ENCODE measurements at regions not wholly inside any gene's neighbourhood (a gene's known extent, or its start where the extent isn't known, plus 50 kb on each side); places are given as distances from the start of the nearest gene placed in this dataset.
A peak's percentile ranks its signal among the peaks of the same experiment; 100 is the strongest.
"Not testable (repeated sequence)": the region's sequence is repeated elsewhere in the genome, so short reads cannot be mapped to it uniquely, and the experiment has no call there.

GRCh38 chr12:31820832-31821231 is 92.0 kb upstream of the AMN1 start:
- DNase-seq (ENCODE audit: low read depth) = no peak

- DNase-seq (ENCODE audit: low read depth) = peak; percentile 43
Observed at GRCh38 chr12:31819427-31819826, 90.6 kb upstream of the AMN1 start.

GRCh38 chr12:31818623-31819268 is 89.9 kb upstream of the AMN1 start:
- no peak for DNase-seq (ENCODE audit: low read depth)

- no peak for DNase-seq (ENCODE audit: low read depth)
Observed at GRCh38 chr12:31817120-31817519, 88.3 kb upstream of the AMN1 start.

GRCh38 chr12:31815096-31815495 is 86.3 kb upstream of the AMN1 start:
- DNase-seq (ENCODE audit: low read depth) = no peak

- peak; percentile 11 for DNase-seq (ENCODE audit: low read depth)
Observed at GRCh38 chr12:31813305-31813704, 84.5 kb upstream of the AMN1 start.

- DNase-seq (ENCODE audit: low read depth) = no peak
Observed at GRCh38 chr12:31807773-31808097, 78.9 kb upstream of the AMN1 start.

GRCh38 chr12:31807081-31807772 is 78.4 kb upstream of the AMN1 start:
- DNase-seq (ENCODE audit: low read depth) = not testable (repeated sequence)

GRCh38 chr12:31805681-31806080 is 76.9 kb upstream of the AMN1 start:
- DNase-seq (ENCODE audit: low read depth) = not testable (repeated sequence)

GRCh38 chr12:31804707-31805106 is 75.9 kb upstream of the AMN1 start:
- DNase-seq (ENCODE audit: low read depth) = not testable (repeated sequence)

- DNase-seq (ENCODE audit: low read depth) = no peak
Observed at GRCh38 chr12:31804185-31804504, 75.3 kb upstream of the AMN1 start.

GRCh38 chr12:31803306-31804184 is 74.7 kb upstream of the AMN1 start:
- no peak for DNase-seq (ENCODE audit: low read depth)

GRCh38 chr12:31801872-31802271 is 73.1 kb upstream of the AMN1 start:
- no peak for DNase-seq (ENCODE audit: low read depth)

- no peak for DNase-seq (ENCODE audit: low read depth)
Observed at GRCh38 chr12:31797230-31797872, 68.5 kb upstream of the AMN1 start.

GRCh38 chr12:31796270-31796951 is 67.6 kb upstream of the AMN1 start:
- DNase-seq (ENCODE audit: low read depth) = no peak

GRCh38 chr12:31794745-31795144 is 65.9 kb upstream of the AMN1 start:
- DNase-seq (ENCODE audit: low read depth) = no peak

GRCh38 chr12:31791265-31791664 is 62.4 kb upstream of the AMN1 start:
- DNase-seq (ENCODE audit: low read depth) = not testable (repeated sequence)

GRCh38 chr12:31790759-31791158 is 61.9 kb upstream of the AMN1 start:
- no peak for DNase-seq (ENCODE audit: low read depth)

- DNase-seq (ENCODE audit: low read depth) = no peak
Observed at GRCh38 chr12:31785318-31785717, 56.5 kb upstream of the AMN1 start.

GRCh38 chr12:31783996-31784645 is 55.3 kb upstream of the AMN1 start:
- DNase-seq (ENCODE audit: low read depth) = peak; percentile 10

GRCh38 chr12:31783556-31783955 is 54.7 kb upstream of the AMN1 start:
- no peak for DNase-seq (ENCODE audit: low read depth)
